ENCODE measurements at regions not wholly inside any gene's neighbourhood (a gene's known extent, or its start where the extent isn't known, plus 50 kb on each side); places are given as distances from the start of the nearest gene placed in this dataset.

DNA sequence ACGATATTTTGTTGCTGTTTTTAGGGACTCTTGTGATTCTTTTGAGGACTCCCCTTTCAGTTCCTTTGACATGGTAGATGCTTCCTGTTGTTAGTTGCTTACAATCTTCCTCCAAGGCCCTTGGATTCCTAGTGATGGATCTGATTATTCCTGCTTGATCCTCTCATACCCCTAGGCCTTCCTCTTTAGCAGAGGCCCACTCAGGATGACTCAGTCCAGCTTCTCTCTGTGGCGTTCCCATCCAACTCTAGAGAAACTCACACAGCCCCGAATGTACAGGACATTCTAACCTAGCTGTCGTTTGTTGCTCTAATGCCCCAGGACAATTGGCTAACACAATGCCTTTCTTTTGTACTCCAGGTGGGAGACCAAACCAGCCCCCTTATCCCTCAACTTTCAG is 191.4 kb downstream of the POSTN start:
- DNase-seq (ENCODE audit: low read depth): no peak
- no peak overlapping the region for H3K4me3 ChIP-seq (ENCODE audit: control insufficient read depth, low read depth, low read length)
- TF ChIP-seq, protein P1, sequence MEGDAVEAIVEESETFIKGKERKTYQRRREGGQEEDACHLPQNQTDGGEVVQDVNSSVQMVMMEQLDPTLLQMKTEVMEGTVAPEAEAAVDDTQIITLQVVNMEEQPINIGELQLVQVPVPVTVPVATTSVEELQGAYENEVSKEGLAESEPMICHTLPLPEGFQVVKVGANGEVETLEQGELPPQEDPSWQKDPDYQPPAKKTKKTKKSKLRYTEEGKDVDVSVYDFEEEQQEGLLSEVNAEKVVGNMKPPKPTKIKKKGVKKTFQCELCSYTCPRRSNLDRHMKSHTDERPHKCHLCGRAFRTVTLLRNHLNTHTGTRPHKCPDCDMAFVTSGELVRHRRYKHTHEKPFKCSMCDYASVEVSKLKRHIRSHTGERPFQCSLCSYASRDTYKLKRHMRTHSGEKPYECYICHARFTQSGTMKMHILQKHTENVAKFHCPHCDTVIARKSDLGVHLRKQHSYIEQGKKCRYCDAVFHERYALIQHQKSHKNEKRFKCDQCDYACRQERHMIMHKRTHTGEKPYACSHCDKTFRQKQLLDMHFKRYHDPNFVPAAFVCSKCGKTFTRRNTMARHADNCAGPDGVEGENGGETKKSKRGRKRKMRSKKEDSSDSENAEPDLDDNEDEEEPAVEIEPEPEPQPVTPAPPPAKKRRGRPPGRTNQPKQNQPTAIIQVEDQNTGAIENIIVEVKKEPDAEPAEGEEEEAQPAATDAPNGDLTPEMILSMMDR (conservative IDR thresholded peaks at IDR 0.05; ENCODE audit: control insufficient read depth, insufficient read depth, low read depth, low read length): no peak

GRCh38 chr13:37406031-37406430 is 192.5 kb downstream of the POSTN start:
- TF ChIP-seq, protein P1 (conservative IDR thresholded peaks at IDR 0.05; ENCODE audit: control insufficient read depth, insufficient read depth, low read depth, low read length): no peak
- H3K4me3 ChIP-seq (ENCODE audit: control insufficient read depth, low read depth, low read length): no peak overlapping the region
- no peak for DNase-seq (ENCODE audit: low read depth)

- DNase-seq (ENCODE audit: low read depth): peak; percentile 88
- TF ChIP-seq, protein P1 (conservative IDR thresholded peaks at IDR 0.05; ENCODE audit: control insufficient read depth, insufficient read depth, low read depth, low read length): no peak
- no peak overlapping the region for H3K4me3 ChIP-seq (ENCODE audit: control insufficient read depth, low read depth, low read length)
Measured at GRCh38 chr13:37403776-37404527, 194.6 kb downstream of the POSTN start.

- peak; percentile 21 for DNase-seq (ENCODE audit: low read depth)
- no peak overlapping the region for H3K4me3 ChIP-seq (ENCODE audit: control insufficient read depth, low read depth, low read length)
- TF ChIP-seq, protein P1 (conservative IDR thresholded peaks at IDR 0.05; ENCODE audit: control insufficient read depth, insufficient read depth, low read depth, low read length): no peak
Measured at GRCh38 chr13:37401721-37402120, 196.8 kb downstream of the POSTN start.

- TF ChIP-seq, protein P1 (conservative IDR thresholded peaks at IDR 0.05; ENCODE audit: control insufficient read depth, insufficient read depth, low read depth, low read length): no peak
- no peak overlapping the region for H3K4me3 ChIP-seq (ENCODE audit: control insufficient read depth, low read depth, low read length)
- no peak for DNase-seq (ENCODE audit: low read depth)
Measured at GRCh38 chr13:37397535-37397934, 201.0 kb downstream of the POSTN start.

DNA sequence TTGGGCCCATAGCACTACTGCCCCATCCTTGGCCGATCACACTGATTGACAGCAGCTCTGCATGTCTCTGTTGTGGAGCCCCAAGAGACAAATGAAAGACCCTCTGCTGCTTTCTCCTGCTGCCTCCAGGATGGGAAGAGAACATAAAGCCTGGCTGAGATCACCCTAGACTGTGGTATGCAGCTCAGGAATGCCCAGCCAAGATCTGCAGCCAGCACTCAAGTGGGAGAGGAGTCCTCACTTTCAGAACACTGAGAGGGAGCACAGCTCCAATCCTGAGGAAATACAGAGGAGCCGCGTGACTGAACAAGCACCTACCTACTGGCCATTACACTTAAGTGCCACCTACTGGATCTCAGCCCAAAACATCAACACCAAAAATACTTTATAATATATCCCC is 203.0 kb downstream of the POSTN start:
- no peak for DNase-seq (ENCODE audit: low read depth)
- H3K4me3 ChIP-seq (ENCODE audit: control insufficient read depth, low read depth, low read length): no peak overlapping the region
- TF ChIP-seq, protein P1 (conservative IDR thresholded peaks at IDR 0.05; ENCODE audit: control insufficient read depth, insufficient read depth, low read depth, low read length): no peak

All from fibroblast of mammary gland (primary cell).